ENCODE measurements at regions not wholly inside any gene's neighbourhood (a gene's known extent, or its start where the extent isn't known, plus 50 kb on each side); places are given as distances from the start of the nearest gene placed in this dataset.

- TF ChIP-seq CTCF (conservative IDR thresholded peaks at IDR 0.05; ENCODE audit: low read depth in 2 of 2) (no peak), STAT1 (IDR thresholded peaks at IDR 0.05; ENCODE audit: unreplicated experiment) (no peak)
Observed at GRCh38 chr5:117203584-117203983, 629.0 kb upstream of the SEMA6A start (continued).

- H3K4me1 Mint-ChIP-seq = peaks cover 18% of the 10 kb centered on the region
- ATAC-seq = no peak
- H3K4me3 ChIP-seq = no peak overlapping the region
Observed at GRCh38 chr5:117201001-117201400, 626.4 kb upstream of the SEMA6A start.

GRCh38 chr5:117195076-117195475, 620.5 kb upstream of the SEMA6A start:
- Mint-ChIP-seq H3K27me3 (ENCODE audit: insufficient read depth, low read depth, poor library complexity) (no peaks in the 10 kb centered on the region), H3K4me1 (peaks cover 2% of the 10 kb centered on the region; the same call in 1 of the 3 replicates), H3K9me3 (peaks cover 2% of the 10 kb centered on the region; the same call in 2 of the 3 replicates), H3K36me3 (ENCODE audit: low read depth) (no peaks in the 10 kb centered on the region), H3K4me3 (no peak overlapping the region), H3K27ac (no peak overlapping the region)
- Histone ChIP-seq H3K36me3 (ENCODE audit: insufficient read depth) (no peaks in the 10 kb centered on the region; the same call in 1 of the 2 replicates), H3K79me2 (replicated peaks; ENCODE audit: insufficient read depth) (no peaks in the 10 kb centered on the region), H3K27ac (ENCODE audit: low read depth) (no peak overlapping the region), H3K4me2 (no peak overlapping the region), H3K9me2 (ENCODE audit: insufficient read depth) (peaks cover 4% of the 10 kb centered on the region; the same call in 1 of the 2 replicates), H3F3A (replicated peaks; ENCODE audit: low read depth) (no peaks in the 10 kb centered on the region), H4K20me1 (replicated peaks; ENCODE audit: insufficient read depth) (no peaks in the 10 kb centered on the region), H3K4me3 (no peak overlapping the region), H2AFZ (no peak overlapping the region), H3K27me3 (ENCODE audit: insufficient read depth) (no peaks in the 10 kb centered on the region), H3K4me1 (ENCODE audit: insufficient read depth) (no peaks in the 10 kb centered on the region)
- DNase-seq (ENCODE audit: low spot score) (no peak), ATAC-seq (no peak)
- TF ChIP-seq EZH2 (IDR thresholded peaks at IDR 0.05; ENCODE audit: low read depth, unreplicated experiment) (no peak), ZNF331 (CRISPR knock-in tag; IDR thresholded peaks at IDR 0.05; ENCODE audit: low read depth) (no peak), POLR2AphosphoS5 (IDR thresholded peaks at IDR 0.05; ENCODE audit: low read depth) (no peak), STAT1 (IDR thresholded peaks at IDR 0.05; ENCODE audit: unreplicated experiment) (no peak), ETS1 (IDR thresholded peaks at IDR 0.05) (no peak), CTCF (conservative IDR thresholded peaks at IDR 0.05; ENCODE audit: low read depth in 2 of 2) (no peak), NANOG (IDR thresholded peaks at IDR 0.05; ENCODE audit: borderline replicate concordance) (no peak), ZNF462 (CRISPR knock-in tag; IDR thresholded peaks at IDR 0.05) (no peak)

More at GRCh38 chr5:117201001-117201400, 626.4 kb upstream of the SEMA6A start:
- DNase-seq (ENCODE audit: low spot score) = no peak
- no peaks in the 10 kb centered on the region for H3F3A ChIP-seq (replicated peaks; ENCODE audit: low read depth)
- H2AFZ ChIP-seq = peak overlapping the region; percentile 21; the same call in 1 of the 2 replicates
- Mint-ChIP-seq H3K27ac (no peak overlapping the region), H3K9me3 (peaks cover 2% of the 10 kb centered on the region; the same call in 1 of the 3 replicates), H3K27me3 (ENCODE audit: insufficient read depth, low read depth, poor library complexity) (no peaks in the 10 kb centered on the region), H3K36me3 (ENCODE audit: low read depth) (no peaks in the 10 kb centered on the region), H3K4me3 (no peak overlapping the region)
- no peaks in the 10 kb centered on the region; the same call in 1 of the 2 replicates for H3K36me3 ChIP-seq (ENCODE audit: insufficient read depth)
- no peak overlapping the region for H3K4me2 ChIP-seq
- H3K4me1 ChIP-seq (ENCODE audit: insufficient read depth) = peaks cover 9% of the 10 kb centered on the region; the same call in 1 of the 2 replicates
- H3K79me2 ChIP-seq (replicated peaks; ENCODE audit: insufficient read depth) = no peaks in the 10 kb centered on the region
- no peaks in the 10 kb centered on the region; the same call in 1 of the 2 replicates for H3K9me2 ChIP-seq (ENCODE audit: insufficient read depth)
- no peaks in the 10 kb centered on the region for H3K27me3 ChIP-seq (ENCODE audit: insufficient read depth)
- no peak for TF ChIP-seq EZH2 (IDR thresholded peaks at IDR 0.05; ENCODE audit: low read depth, unreplicated experiment)
- no peaks in the 10 kb centered on the region for H4K20me1 ChIP-seq (replicated peaks; ENCODE audit: insufficient read depth)
- no peak overlapping the region for H3K27ac ChIP-seq (ENCODE audit: low read depth)

All from GM23338 (cell line).